HUES48 (cell line): ENCODE measurements at regions not wholly inside any gene's neighbourhood (a gene's known extent, or its start where the extent isn't known, plus 50 kb on each side); places are given as distances from the start of the nearest gene placed in this dataset.

ENCODE experiments used
- H3K27ac ChIP-seq: one replicate; pipeline ENCODE4 v1.7.0; 2013; ENCODE audit warnings: low read depth, low read length, inconsistent platforms
- H3K27me3 ChIP-seq: 2 replicates; pipeline ENCODE4 v1.6.1; 2013; ENCODE audit warnings: mild to moderate bottlenecking, low read length; ENCODE audit not compliant: control insufficient read depth, insufficient read depth
- H3K36me3 ChIP-seq: 2 replicates; pipeline ENCODE4 v1.6.1; 2013; ENCODE audit warnings: low read length; ENCODE audit not compliant: control insufficient read depth, insufficient read depth
- H3K4me1 ChIP-seq: 2 replicates; pipeline ENCODE4 v1.6.1; 2013; ENCODE audit warnings: mild to moderate bottlenecking, low read length; ENCODE audit not compliant: control insufficient read depth, insufficient read depth
- H3K4me3 ChIP-seq: 2 replicates; pipeline ENCODE4 v1.5.1; 2013; ENCODE audit warnings: mild to moderate bottlenecking, low read depth, low read length
- H3K9ac ChIP-seq: 2 replicates; pipeline ENCODE4 v1.6.1; 2013; ENCODE audit warnings: mild to moderate bottlenecking, low read depth, low read length, moderate library complexity
- H3K9me3 ChIP-seq: 2 replicates; pipeline ENCODE4 v1.6.1; 2013; ENCODE audit warnings: low read length; ENCODE audit not compliant: control insufficient read depth, insufficient read depth

DNA sequence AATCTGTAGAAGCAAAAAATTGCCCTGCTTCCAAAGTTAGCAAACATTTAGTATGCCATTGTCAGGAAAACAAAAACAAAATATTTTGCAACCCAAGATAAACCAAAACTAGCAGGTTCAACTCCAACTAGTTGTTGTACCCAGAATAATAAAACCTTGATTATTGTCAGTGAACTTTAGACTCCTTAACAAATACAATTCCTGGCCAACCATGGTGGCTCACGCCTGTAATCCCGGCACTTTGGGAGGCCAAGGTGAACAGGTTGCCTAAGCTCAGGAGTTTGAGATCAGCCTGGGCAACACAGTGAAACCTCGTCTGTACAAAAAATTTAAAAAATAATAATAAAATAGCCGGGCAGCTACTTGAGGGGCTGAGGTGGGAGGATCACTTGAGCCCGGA is 53.6 kb upstream of the EPCAM start:
- Histone ChIP-seq H3K9me3 (no peaks in the 10 kb centered on the region), H3K36me3 (no peaks in the 10 kb centered on the region), H3K27ac (no peak overlapping the region), H3K9ac (no peak overlapping the region), H3K4me1 (peaks cover 4% of the 10 kb centered on the region), H3K4me3 (no peak overlapping the region), H3K27me3 (no peaks in the 10 kb centered on the region)

DNA sequence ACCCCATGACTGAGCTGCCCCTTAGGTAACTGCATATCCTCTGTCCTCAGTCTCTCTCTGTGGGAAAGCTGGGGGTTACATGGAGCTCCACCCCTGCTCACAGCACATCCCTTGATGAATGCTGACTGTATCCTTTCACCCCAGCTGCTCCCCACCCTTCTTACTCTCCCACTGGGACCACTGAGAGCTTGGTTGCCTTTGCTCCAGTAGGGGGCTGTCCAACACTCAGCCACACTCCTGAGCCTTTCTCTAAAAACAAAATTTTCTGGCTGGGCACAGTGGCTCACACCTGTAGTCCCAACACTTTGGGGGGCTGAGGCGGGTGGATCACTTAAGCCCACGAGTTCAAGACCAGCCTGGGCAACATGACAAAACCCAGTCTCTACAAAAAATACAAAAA is 55.4 kb upstream of the EPCAM start:
- H3K4me1 ChIP-seq = peaks cover 14% of the 10 kb centered on the region
- H3K27me3 ChIP-seq = no peaks in the 10 kb centered on the region
- no peak overlapping the region for H3K4me3 ChIP-seq
- H3K36me3 ChIP-seq = no peaks in the 10 kb centered on the region
- H3K27ac ChIP-seq = no peak overlapping the region
- H3K9ac ChIP-seq = no peak overlapping the region
- H3K9me3 ChIP-seq = no peaks in the 10 kb centered on the region

DNA sequence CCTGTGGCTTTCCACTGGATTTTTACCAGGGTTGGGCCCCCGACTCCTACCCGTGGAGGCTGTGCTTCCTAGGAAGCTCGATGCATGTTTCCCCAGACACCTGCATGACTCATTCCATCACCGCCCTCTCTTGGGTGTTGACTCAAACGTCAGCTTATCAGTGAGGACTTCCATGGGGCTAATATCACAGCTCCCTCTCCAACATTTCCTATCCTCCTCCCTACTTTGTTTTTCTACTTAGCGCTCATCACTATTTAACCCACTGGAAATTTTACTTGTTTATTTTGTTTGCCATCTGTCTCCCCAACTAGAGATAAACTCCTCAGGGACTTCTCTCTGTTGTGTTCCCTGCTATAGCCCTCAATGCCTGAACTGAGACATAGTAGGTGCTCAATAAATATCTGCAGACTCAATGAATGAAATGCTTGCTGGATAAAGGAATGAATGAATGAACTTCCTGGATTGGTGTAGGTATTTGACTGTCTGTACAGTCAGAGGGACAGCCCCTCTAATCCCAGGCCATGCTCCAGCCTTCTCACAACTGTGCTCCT is 55.9 kb upstream of the EPCAM start:
- no peak overlapping the region for H3K27ac ChIP-seq
- peaks cover 14% of the 10 kb centered on the region for H3K4me1 ChIP-seq
- H3K4me3 ChIP-seq = no peak overlapping the region
- H3K9ac ChIP-seq = no peak overlapping the region
- H3K27me3 ChIP-seq = no peaks in the 10 kb centered on the region
- no peaks in the 10 kb centered on the region for H3K36me3 ChIP-seq
- H3K9me3 ChIP-seq = no peaks in the 10 kb centered on the region

DNA sequence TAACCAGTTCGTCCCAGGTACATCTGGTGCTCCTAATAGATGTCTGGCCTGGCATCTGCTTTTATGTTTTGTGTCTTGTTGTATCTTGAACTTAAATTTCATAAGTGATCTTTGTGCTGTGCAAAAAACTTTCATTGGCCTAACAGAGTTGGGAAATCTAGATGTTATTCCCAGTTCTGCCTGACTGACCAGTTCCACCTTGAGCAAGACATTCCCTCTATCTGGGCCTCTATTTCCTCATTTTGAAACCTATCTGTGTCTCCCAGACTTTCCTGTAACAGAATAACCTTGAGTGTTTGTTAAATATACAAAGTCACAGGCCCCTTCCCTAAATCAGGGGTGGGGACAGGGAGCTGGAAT is 56.6 kb upstream of the EPCAM start:
- Histone ChIP-seq H3K27ac (no peak overlapping the region), H3K9me3 (no peaks in the 10 kb centered on the region), H3K36me3 (no peaks in the 10 kb centered on the region), H3K27me3 (no peaks in the 10 kb centered on the region), H3K4me3 (no peak overlapping the region), H3K4me1 (peaks cover 14% of the 10 kb centered on the region), H3K9ac (no peak overlapping the region)

DNA sequence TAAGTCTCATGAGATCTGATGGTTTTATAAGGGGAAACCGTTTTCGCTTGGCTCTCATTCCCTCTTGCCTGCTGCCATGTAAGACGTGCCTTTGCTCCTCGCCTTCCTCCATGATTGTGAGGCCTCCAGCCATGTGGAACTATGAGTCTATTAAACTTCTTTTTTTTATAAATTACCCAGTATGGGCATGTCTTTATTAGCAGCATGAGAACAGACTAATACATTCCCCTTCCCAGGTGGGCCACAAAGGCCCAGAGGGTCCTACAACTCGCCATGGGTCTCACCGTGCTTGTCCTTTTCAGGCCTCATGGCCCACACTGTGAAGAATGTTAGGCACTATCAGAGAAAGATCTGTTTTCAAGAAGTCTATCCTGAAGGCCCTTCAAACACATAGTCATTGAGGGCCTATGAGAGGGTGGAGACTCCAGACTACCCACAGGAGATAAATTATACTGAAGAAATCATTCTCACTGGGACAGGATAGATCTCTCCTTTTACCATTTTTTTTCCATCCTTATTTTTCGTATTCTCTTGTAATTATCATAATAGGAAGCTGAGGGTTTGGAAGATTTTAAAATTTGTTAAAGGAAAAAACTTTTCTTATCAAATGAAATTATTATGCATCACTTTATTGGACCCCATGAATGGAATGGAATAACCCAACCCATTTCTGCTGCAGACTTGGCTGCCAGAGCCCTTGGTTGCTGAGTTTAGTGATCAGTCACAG is 57.2 kb upstream of the EPCAM start:
- Histone ChIP-seq H3K9ac (no peak overlapping the region), H3K27me3 (no peaks in the 10 kb centered on the region), H3K27ac (no peak overlapping the region), H3K4me1 (peaks cover 14% of the 10 kb centered on the region), H3K9me3 (no peaks in the 10 kb centered on the region), H3K36me3 (no peaks in the 10 kb centered on the region), H3K4me3 (no peak overlapping the region)

DNA sequence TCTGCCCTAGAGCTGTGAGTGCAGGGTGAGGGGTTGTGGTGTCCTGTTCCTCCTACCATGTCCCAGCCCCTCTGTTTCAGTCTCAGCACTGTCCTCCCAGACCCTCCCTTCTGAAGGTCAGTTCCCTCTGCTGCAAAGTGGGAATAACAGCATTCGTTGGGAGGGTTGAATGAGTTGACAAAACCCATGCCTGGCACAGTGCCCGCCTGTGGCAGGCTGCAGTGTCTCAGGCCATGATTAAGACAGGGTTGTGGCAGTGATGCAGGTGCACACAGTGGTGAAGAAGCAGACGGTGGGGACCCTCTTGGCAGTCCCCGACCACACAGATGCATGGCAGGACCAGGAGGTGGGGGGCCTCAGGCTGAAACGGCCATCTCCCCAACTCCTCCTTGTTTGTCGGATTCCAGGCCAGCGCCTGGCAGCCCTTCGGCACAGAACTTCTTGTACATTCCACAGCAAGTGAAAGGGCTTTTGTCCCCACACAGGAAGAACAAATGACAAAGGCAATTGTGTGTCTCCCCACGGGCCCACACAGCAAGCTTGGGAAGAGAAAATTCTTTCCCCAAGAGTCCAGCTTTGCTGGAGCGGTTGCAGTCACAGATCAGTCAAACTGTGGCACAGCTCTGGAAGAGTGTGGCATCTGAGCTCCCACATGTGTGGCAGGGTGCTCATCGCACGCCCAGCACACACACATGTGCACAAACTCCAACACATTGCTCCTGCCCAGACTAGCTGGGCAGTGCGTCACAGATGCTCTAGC is 58.1 kb upstream of the EPCAM start:
- Histone ChIP-seq H3K4me3 (no peak overlapping the region), H3K9me3 (no peaks in the 10 kb centered on the region), H3K9ac (no peak overlapping the region), H3K27me3 (no peaks in the 10 kb centered on the region), H3K4me1 (peaks cover 14% of the 10 kb centered on the region), H3K27ac (peak overlapping the region; percentile 37), H3K36me3 (no peaks in the 10 kb centered on the region)

DNA sequence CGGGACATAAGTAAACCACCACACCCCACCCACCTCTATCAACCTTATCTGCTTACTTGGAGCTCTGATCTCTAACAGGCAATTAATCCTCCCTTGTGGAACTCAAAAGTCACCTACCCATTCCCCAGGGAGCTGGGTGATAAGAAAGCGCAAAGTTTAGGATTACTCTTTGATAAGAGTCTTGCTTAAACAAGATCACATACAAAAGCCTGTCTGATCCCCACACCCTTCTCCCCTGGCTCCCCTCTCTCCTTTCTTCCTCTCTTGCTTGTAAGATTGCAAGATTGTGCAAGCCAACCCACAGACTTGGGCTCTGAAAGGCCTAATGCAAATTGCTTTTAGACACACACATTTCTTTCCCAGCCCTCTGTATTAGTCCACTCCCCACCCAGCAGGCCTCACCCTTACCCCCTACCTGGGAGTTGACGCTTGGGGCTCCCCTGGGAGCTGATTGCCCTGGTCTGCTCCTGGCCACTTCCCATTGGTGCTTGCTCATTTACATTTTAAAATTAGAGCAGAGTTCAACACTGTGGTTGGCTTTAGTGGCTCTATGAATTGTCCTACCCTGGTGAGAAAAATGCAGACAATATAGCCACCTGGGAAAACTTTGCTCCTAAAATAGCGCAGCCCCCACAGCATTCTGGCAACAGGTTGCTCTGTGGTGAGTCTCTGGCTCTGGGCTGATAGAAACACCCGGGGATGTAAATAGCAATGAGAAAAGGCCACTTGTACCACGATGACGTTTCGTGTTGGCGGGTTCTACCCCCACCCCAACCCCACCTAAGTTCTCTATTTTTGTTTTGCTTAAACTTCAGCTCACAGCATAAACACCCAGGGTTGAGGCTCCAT is 58.9 kb upstream of the EPCAM start:
- H3K4me1 ChIP-seq = peaks cover 14% of the 10 kb centered on the region
- no peaks in the 10 kb centered on the region for H3K9me3 ChIP-seq
- no peaks in the 10 kb centered on the region for H3K27me3 ChIP-seq
- H3K27ac ChIP-seq = peak overlapping the region; percentile 37
- no peak overlapping the region for H3K4me3 ChIP-seq
- no peaks in the 10 kb centered on the region for H3K36me3 ChIP-seq
- H3K9ac ChIP-seq = no peak overlapping the region

DNA sequence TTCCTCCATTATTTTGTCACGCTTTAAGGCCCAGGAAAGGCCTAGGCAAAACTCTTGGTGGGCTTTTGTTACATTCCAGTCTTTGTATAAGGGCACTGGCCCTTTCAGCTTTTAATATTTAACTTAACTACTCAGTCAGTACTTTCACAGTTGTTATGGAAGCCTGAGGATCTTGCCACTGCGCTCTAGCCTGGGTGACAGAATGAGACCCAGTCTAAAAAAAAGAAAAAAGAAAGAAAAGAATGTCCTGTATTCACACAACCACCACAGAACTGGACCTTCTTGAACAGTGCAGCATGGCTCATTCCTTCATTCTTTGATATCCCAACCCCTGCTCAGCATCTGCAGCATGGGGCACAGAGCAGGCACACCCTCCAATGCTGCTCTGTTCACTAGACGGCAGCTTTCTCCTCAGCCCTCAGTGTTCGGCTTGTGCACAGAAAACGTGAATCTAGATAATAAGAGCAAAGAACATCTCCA is 59.6 kb upstream of the EPCAM start:
- H3K9ac ChIP-seq = no peak overlapping the region
- H3K27ac ChIP-seq = no peak overlapping the region
- H3K4me3 ChIP-seq = no peak overlapping the region
- H3K27me3 ChIP-seq = no peaks in the 10 kb centered on the region
- H3K9me3 ChIP-seq = no peaks in the 10 kb centered on the region
- no peaks in the 10 kb centered on the region for H3K36me3 ChIP-seq
- peaks cover 14% of the 10 kb centered on the region for H3K4me1 ChIP-seq

DNA sequence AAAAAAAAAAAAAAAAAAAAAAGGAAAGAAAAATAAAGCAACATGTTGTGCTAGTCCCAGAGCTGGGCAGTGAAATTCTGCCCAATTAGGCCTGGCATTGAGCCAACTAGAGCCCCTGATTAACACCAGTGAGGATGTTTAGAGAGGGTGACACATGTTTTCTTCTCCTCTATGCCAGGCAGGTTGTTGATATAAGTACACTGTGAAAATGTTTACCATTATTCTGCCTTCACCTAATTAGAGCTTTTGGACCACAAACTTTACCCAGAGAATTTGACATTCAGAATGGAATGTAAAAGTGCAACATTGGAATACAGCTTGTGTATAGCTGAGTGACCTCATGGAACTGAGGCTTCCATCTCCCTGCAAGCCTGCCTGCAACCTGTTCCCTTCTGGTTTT is 62.0 kb upstream of the EPCAM start:
- Histone ChIP-seq H3K27me3 (no peaks in the 10 kb centered on the region), H3K27ac (no peak overlapping the region), H3K36me3 (no peaks in the 10 kb centered on the region), H3K4me1 (peaks cover 19% of the 10 kb centered on the region), H3K4me3 (no peak overlapping the region), H3K9me3 (no peaks in the 10 kb centered on the region), H3K9ac (no peak overlapping the region)

DNA sequence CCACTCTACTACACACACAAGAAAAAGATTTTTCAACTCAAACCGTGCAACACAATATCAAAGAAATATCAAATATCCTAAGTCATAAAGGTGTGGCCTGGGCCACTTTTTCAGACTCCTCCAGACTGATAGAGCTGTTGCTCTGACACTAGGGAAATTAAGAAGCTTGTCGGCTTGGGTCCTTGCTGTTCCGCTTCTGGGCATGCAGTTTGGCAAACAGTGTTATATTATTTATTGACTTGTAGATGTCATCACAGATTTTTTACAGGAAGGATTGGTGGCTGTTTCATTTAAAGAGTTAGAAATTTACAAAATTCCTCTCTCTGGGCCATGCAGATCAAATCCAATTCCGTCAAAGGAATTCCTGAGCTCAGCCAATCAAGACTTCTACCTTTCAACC is 64.5 kb upstream of the EPCAM start:
- H3K9ac ChIP-seq = no peak overlapping the region
- no peak overlapping the region for H3K4me3 ChIP-seq
- no peaks in the 10 kb centered on the region for H3K27me3 ChIP-seq
- H3K9me3 ChIP-seq = no peaks in the 10 kb centered on the region
- no peaks in the 10 kb centered on the region for H3K36me3 ChIP-seq
- H3K4me1 ChIP-seq = peaks cover 7% of the 10 kb centered on the region; the same call in 1 of the 2 replicates
- no peak overlapping the region for H3K27ac ChIP-seq
